ENCODE measurements at regions not wholly inside any gene's neighbourhood (a gene's known extent, or its start where the extent isn't known, plus 50 kb on each side); places are given as distances from the start of the nearest gene placed in this dataset.

- Histone ChIP-seq H2AFZ (ENCODE audit: low read depth, low read length, poor library complexity, severe bottlenecking) (no peak overlapping the region), H3K4me2 (ENCODE audit: low read length) (no peak overlapping the region), H3K9me3 (ENCODE audit: control insufficient read depth in 1 of 2, insufficient read depth in 1 of 2, low read depth in 1 of 2, low read length in 2 of 2) (no peaks in the 10 kb centered on the region), H3K4me3 (replicated peaks in 1 of 2; ENCODE audit: low read depth in 1 of 2, low read length in 2 of 2) (no peak overlapping the region), H3K79me2 (ENCODE audit: insufficient read depth, low read length) (no peaks in the 10 kb centered on the region), H3K36me3 (ENCODE audit: control insufficient read depth in 1 of 2, insufficient read depth in 2 of 2, low read length in 2 of 2) (no peaks in the 10 kb centered on the region), H3K4me1 (ENCODE audit: control insufficient read depth in 1 of 2, insufficient read depth in 2 of 2, low read length in 2 of 2) (no peaks in the 10 kb centered on the region), H4K20me1 (ENCODE audit: insufficient read depth) (no peaks in the 10 kb centered on the region), H3K27me3 (ENCODE audit: insufficient read depth, low read length) (no peaks in the 10 kb centered on the region), H3K9me2 (ENCODE audit: insufficient read depth) (no peaks in the 10 kb centered on the region), H3K27ac (ENCODE audit: low read depth, low read length) (no peak overlapping the region), H3K9ac (ENCODE audit: low read length) (no peak overlapping the region)
- no TSS peak for BruUV-seq (replicated peaks)
- ChIA-PET POLR2A (no interaction called here), RAD21 (ENCODE audit: low non-redundant PET in 1 of 2, low total read pairs in 2 of 2, uncharacterized antibody in 2 of 2, unreplicated experiment in 2 of 2) (no interaction called here), CTCF (no interaction called here)
- ATAC-seq (no peak), DNase-seq (ENCODE audit: low read depth, low spot score) (no peak)
- intact Hi-C loops (cut with micrococcal nuclease), result no loop called here
- TF ChIP-seq EZH2 (IDR thresholded peaks at IDR 0.05) (no peak), JUND (IDR thresholded peaks at IDR 0.05) (no peak), REST (IDR thresholded peaks at IDR 0.05; ENCODE audit: low read depth) (no peak), ZBTB33 (IDR thresholded peaks at IDR 0.05; ENCODE audit: extremely low read depth, insufficient replicate concordance, low read length) (no peak)
These were observed 264.5 kb downstream of the IL15 start for GRCh38 chr4:141900856-141901255.
